GM12892 (cell line): ENCODE measurements at regions not wholly inside any gene's neighbourhood (a gene's known extent, or its start where the extent isn't known, plus 50 kb on each side); places are given as distances from the start of the nearest gene placed in this dataset.

Experiments
- POLR2A ChIP-seq: IDR thresholded peaks from 2 replicates; pipeline ENCODE4 v1.6.1; 2011; ENCODE audit warnings: low read depth, low read length, control low read depth
- TAF1 ChIP-seq: IDR thresholded peaks from 2 replicates; pipeline ENCODE4 v1.6.1; 2011; ENCODE audit warnings: low read depth, mild to moderate bottlenecking, control low read depth, low read length, borderline replicate concordance

- no peak for TF ChIP-seq POLR2A
- no peak for TF ChIP-seq TAF1
These were observed 331.3 kb upstream of the PKDCC start for GRCh38 chr2:41716497-41716896.
